HUES6 (cell line): ENCODE measurements at regions not wholly inside any gene's neighbourhood (a gene's known extent, or its start where the extent isn't known, plus 50 kb on each side); places are given as distances from the start of the nearest gene placed in this dataset.

ENCODE experiments used
- H3K27ac ChIP-seq: 2 replicates; pipeline ENCODE4 v1.7.0; 2013; ENCODE audit warnings: low read depth, mild to moderate bottlenecking, low read length, inconsistent platforms
- H3K27me3 ChIP-seq: 2 replicates; pipeline ENCODE4 v1.6.1; 2013; ENCODE audit warnings: low read length; ENCODE audit not compliant: control insufficient read depth, insufficient read depth
- H3K36me3 ChIP-seq: 2 replicates; pipeline ENCODE4 v1.6.1; 2013; ENCODE audit warnings: low read length; ENCODE audit not compliant: control insufficient read depth, insufficient read depth
- H3K4me1 ChIP-seq: 2 replicates; pipeline ENCODE4 v1.6.1; 2013; ENCODE audit warnings: low read length; ENCODE audit not compliant: control insufficient read depth, insufficient read depth
- H3K4me3 ChIP-seq: 2 replicates; pipeline ENCODE4 v1.5.1; 2013; ENCODE audit warnings: low read depth, low read length
- H3K9ac ChIP-seq: one replicate; pipeline ENCODE4 v1.6.1; 2013; ENCODE audit warnings: mild to moderate bottlenecking, low read length
- H3K9me3 ChIP-seq: 2 replicates; pipeline ENCODE4 v1.6.1; 2013; ENCODE audit warnings: low read depth, low read length; ENCODE audit not compliant: control insufficient read depth, insufficient read depth

DNA sequence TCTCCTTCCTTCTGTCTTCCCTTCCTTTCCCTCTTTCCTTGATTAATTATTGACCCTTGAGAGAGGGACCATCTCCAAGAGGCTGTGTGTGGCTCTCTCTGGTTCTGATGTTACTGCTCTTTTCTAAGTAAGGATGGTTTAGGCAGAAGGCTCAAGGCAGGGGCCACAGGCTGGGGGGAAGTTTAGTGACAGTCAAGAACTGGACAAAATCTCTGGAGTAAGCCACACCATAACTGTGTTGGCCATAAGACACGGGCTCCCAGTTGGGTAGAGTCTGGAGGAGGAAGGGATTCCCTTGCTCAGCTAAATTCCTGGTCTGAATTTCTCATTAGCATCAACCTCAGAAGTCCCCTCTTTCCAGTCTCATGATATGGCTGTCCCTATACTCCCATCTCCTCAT lies 74.7 kb downstream of the BUD13 start:
- Histone ChIP-seq H3K27me3 (no peaks in the 10 kb centered on the region), H3K9me3 (no peaks in the 10 kb centered on the region), H3K4me3 (no peak overlapping the region), H3K36me3 (no peaks in the 10 kb centered on the region), H3K9ac (no peak overlapping the region), H3K4me1 (peaks cover 18% of the 10 kb centered on the region), H3K27ac (no peak overlapping the region)

- H3K9ac ChIP-seq = no peak overlapping the region
- no peaks in the 10 kb centered on the region for H3K27me3 ChIP-seq
Measured at GRCh38 chr11:116697639-116698038, 75.1 kb downstream of the BUD13 start.

GRCh38 chr11:116697011-116697410 lies 75.8 kb downstream of the BUD13 start:
- H3K27me3 ChIP-seq = no peaks in the 10 kb centered on the region
- no peaks in the 10 kb centered on the region for H3K9me3 ChIP-seq
- H3K4me1 ChIP-seq = peaks cover 13% of the 10 kb centered on the region
- H3K4me3 ChIP-seq = no peak overlapping the region
- H3K27ac ChIP-seq = no peak overlapping the region
- no peak overlapping the region for H3K9ac ChIP-seq
- H3K36me3 ChIP-seq = no peaks in the 10 kb centered on the region

More at GRCh38 chr11:116697639-116698038, 75.1 kb downstream of the BUD13 start:
- H3K27ac ChIP-seq = no peak overlapping the region
- H3K4me3 ChIP-seq = no peak overlapping the region
- H3K4me1 ChIP-seq = peaks cover 13% of the 10 kb centered on the region
- no peaks in the 10 kb centered on the region for H3K36me3 ChIP-seq
- no peaks in the 10 kb centered on the region for H3K9me3 ChIP-seq

DNA sequence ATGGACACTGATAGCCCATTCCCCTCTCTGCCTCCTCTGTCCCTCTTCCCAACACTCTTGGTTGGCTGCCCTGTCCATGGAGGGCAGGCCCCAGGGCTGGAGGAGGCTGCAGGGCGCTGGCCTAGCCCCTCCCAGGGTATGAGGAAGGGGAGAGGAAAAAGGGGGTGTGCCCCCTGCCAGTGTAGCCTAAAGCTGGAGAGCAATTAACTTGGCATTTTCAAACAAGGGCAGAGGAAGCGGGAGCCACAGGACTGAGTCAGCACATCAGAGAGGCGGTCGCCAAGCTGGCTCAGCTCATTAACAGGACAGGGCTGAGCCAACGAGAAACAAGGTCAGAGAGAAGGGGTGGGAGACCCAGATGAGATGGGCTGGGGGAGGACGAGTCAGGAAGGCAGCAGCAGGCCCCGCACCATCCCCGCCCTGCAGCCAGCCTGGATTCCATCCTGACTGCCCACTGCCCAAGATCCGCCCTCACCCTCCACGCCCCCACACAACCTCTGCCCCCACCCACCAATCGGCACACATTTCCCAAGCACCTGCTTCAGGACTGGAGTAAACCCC lies 76.3 kb downstream of the BUD13 start:
- Histone ChIP-seq H3K4me1 (peaks cover 13% of the 10 kb centered on the region), H3K36me3 (no peaks in the 10 kb centered on the region), H3K4me3 (no peak overlapping the region), H3K9ac (no peak overlapping the region), H3K9me3 (no peaks in the 10 kb centered on the region), H3K27me3 (no peaks in the 10 kb centered on the region), H3K27ac (no peak overlapping the region)

DNA sequence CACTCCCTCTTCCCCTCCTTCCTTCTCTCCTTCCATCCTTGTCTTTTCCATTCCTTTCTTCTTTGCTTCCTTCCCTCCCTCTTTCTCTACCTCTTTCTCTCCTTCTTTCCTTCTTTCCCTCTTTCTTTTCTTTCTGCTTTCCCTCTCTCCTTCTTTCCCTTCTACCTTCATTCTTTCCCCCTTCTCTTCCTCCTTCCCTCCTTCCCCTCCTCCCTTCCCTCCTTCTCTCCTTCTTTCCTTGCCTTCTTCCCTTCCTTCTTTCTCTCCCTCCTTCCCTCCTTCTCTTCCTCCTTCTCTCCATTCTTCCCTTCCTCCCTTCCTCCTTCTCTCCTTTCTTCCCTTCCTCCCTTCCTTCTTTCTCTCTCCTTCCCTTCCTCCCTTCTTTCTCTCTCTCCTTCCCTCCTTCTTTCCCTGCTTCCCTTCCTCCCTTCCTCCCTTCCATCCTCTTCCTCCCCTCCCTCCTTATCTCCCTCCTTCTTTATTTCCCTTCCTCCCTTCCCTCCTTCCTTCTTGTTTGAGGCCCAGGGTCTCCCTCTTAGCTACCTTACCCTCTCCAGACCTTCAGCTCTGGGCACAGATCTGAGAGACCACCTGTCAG lies 77.0 kb downstream of the BUD13 start:
- H3K4me1 ChIP-seq = peaks cover 13% of the 10 kb centered on the region
- no peaks in the 10 kb centered on the region for H3K36me3 ChIP-seq
- no peak overlapping the region for H3K9ac ChIP-seq
- no peak overlapping the region for H3K4me3 ChIP-seq
- H3K9me3 ChIP-seq = no peaks in the 10 kb centered on the region
- no peak overlapping the region for H3K27ac ChIP-seq
- no peaks in the 10 kb centered on the region for H3K27me3 ChIP-seq

- H3K4me3 ChIP-seq = no peak overlapping the region
- H3K27ac ChIP-seq = no peak overlapping the region
- H3K9ac ChIP-seq = no peak overlapping the region
- H3K36me3 ChIP-seq = no peaks in the 10 kb centered on the region
- H3K4me1 ChIP-seq = peaks cover 13% of the 10 kb centered on the region
- H3K27me3 ChIP-seq = no peaks in the 10 kb centered on the region
- H3K9me3 ChIP-seq = no peaks in the 10 kb centered on the region
Measured at GRCh38 chr11:116694815-116695590, 77.8 kb downstream of the BUD13 start.

GRCh38 chr11:116694349-116694725 lies 78.5 kb downstream of the BUD13 start:
- H3K27me3 ChIP-seq = no peaks in the 10 kb centered on the region
- H3K4me3 ChIP-seq = no peak overlapping the region
- H3K27ac ChIP-seq = no peak overlapping the region
- peaks cover 13% of the 10 kb centered on the region for H3K4me1 ChIP-seq
- H3K9ac ChIP-seq = no peak overlapping the region
- H3K9me3 ChIP-seq = no peaks in the 10 kb centered on the region
- no peaks in the 10 kb centered on the region for H3K36me3 ChIP-seq

DNA sequence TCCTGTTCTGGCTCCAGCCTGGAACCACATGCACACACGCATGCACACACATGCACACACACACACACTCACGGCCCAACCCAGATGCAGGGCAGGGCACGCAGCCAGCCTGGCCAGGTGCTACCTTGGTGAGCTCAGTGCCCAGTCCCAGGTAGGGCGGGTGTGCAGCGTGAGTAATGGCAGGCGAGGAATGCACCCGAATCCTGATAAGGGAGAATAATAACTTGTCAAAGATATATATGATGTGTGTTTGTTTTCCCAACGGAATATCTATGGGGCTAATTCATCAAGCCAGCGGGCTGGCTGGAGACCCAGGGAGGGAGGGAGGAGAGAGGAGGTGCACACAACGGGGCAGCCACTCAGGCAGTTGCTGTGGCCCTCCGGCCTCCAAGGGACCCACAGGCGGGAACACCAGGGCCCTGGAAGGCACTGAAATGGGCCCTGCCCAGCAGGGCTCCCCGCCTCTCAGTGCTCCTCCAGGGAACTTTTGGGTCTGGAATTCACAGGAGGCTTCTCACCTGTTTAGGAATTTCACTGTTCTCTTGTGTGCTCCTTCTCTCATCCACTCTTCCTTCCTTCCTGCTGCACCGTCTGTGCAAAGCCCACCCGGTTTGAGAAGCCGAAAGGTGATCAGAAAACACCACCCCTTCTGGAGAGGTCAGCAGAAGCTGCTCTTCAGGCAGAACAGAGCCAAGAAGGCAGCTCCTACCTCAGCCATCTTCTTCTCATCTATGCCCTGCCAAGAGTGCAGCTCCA lies 79.0 kb downstream of the BUD13 start:
- no peaks in the 10 kb centered on the region for H3K27me3 ChIP-seq
- H3K4me1 ChIP-seq = peaks cover 15% of the 10 kb centered on the region
- no peaks in the 10 kb centered on the region for H3K9me3 ChIP-seq
- H3K9ac ChIP-seq = no peak overlapping the region
- no peak overlapping the region for H3K4me3 ChIP-seq
- H3K36me3 ChIP-seq = no peaks in the 10 kb centered on the region
- H3K27ac ChIP-seq = no peak overlapping the region

GRCh38 chr11:116693102-116693570 lies 79.7 kb downstream of the BUD13 start:
- Histone ChIP-seq H3K27ac (no peak overlapping the region), H3K9me3 (no peaks in the 10 kb centered on the region), H3K9ac (no peak overlapping the region), H3K4me3 (no peak overlapping the region), H3K4me1 (peaks cover 21% of the 10 kb centered on the region), H3K27me3 (no peaks in the 10 kb centered on the region), H3K36me3 (no peaks in the 10 kb centered on the region)

- H3K27me3 ChIP-seq = no peaks in the 10 kb centered on the region
- H3K36me3 ChIP-seq = no peaks in the 10 kb centered on the region
- H3K9ac ChIP-seq = no peak overlapping the region
- no peak overlapping the region for H3K4me3 ChIP-seq
- H3K27ac ChIP-seq = no peak overlapping the region
- H3K9me3 ChIP-seq = no peaks in the 10 kb centered on the region
- peaks cover 27% of the 10 kb centered on the region for H3K4me1 ChIP-seq
Measured at GRCh38 chr11:116692318-116693101, 80.3 kb downstream of the BUD13 start.
